Esophagus squamous epithelium (tissue), 4 donors: ENCODE measurements at regions not wholly inside any gene's neighbourhood (a gene's known extent, or its start where the extent isn't known, plus 50 kb on each side); places are given as distances from the start of the nearest gene placed in this dataset.

ENCODE experiments used
- POLR2A ChIP-seq, 4 donors: fragments of 450-650 bp; IDR thresholded peaks; one replicate each; pipeline ENCODE4 v1.6.1; 2017; ENCODE audit warnings: antibody characterized with exemption in 4 of 4, mild to moderate bottlenecking in 4 of 4, moderate library complexity in 3 of 4
- TF ChIP-seq, protein P1 (sequence below), 6 experiments: fragments of 450-650 bp in 4 of 6; fragments of 200-600 bp in 2 of 6; sonication (generic) in 2 of 6; IDR thresholded peaks; one replicate each; pipeline ENCODE4 v1.5.1; 2016 to 2019; ENCODE audit warnings: antibody characterized with exemption in 6 of 6, mild to moderate bottlenecking in 4 of 6, moderate library complexity in 4 of 6

DNA sequence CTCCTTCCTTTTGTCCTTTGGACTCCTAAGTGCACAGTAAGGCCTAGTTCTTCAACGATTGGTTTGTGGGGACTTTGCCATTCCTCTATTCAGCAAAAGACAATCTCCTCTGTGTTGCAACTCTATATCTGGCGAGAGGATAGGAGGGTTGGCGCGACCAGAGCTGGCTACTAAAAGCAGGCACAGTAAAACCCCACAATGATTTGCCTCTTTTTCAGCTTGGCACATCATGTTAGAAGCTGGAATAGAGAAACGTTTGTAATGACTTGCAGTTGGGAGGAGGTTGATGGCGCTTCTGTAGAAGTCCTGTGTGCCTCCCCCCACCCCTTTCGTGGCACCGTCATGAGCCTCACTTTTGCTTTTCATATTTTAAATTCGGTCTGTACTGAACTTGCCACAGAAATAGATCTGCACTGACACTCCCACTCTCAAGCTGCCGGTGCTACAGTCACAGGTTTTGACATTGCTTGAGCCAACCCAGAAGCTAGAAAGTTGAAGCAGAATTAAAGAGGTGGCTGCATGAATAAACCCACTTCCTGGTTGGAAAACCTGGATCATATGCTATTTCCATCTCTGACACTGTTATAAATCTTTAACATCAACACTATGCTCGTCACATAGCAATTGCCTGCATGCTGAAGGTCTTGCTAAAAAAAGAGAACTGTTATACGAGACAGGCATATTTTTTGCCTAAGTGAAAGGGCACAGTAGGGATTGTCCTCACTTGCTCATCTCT lies 315.3 kb upstream of the PRICKLE1 start:
- TF ChIP-seq, protein P1, sequence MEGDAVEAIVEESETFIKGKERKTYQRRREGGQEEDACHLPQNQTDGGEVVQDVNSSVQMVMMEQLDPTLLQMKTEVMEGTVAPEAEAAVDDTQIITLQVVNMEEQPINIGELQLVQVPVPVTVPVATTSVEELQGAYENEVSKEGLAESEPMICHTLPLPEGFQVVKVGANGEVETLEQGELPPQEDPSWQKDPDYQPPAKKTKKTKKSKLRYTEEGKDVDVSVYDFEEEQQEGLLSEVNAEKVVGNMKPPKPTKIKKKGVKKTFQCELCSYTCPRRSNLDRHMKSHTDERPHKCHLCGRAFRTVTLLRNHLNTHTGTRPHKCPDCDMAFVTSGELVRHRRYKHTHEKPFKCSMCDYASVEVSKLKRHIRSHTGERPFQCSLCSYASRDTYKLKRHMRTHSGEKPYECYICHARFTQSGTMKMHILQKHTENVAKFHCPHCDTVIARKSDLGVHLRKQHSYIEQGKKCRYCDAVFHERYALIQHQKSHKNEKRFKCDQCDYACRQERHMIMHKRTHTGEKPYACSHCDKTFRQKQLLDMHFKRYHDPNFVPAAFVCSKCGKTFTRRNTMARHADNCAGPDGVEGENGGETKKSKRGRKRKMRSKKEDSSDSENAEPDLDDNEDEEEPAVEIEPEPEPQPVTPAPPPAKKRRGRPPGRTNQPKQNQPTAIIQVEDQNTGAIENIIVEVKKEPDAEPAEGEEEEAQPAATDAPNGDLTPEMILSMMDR (IDR thresholded peaks at IDR 0.05), result no peak
- TF ChIP-seq POLR2A (IDR thresholded peaks at IDR 0.05), result no peak
